Neural progenitor cell (in vitro differentiated cells): ENCODE measurements at regions not wholly inside any gene's neighbourhood (a gene's known extent, or its start where the extent isn't known, plus 50 kb on each side); places are given as distances from the start of the nearest gene placed in this dataset.

Experiments
- DNase-seq: peaks from one replicate; pipeline ENCODE4 v3.0.0-alpha.2; 2016; ENCODE audit warnings: low spot score
- H2AFZ ChIP-seq: fragments of 200-600 bp; sonication (generic); replicated peaks from 2 replicates; pipeline ENCODE4 v1.6.1; 2016; ENCODE audit warnings: antibody characterized with exemption
- H3F3A ChIP-seq: fragments of 200-600 bp; sonication (generic); 2 replicates; pipeline ENCODE4 v1.6.1; 2016; ENCODE audit warnings: antibody characterized with exemption, low read depth
- H3K27ac ChIP-seq: fragments of 200-600 bp; sonication (generic); 2 replicates; pipeline ENCODE4 v1.5.1; 2016; ENCODE audit warnings: mild to moderate bottlenecking
- H3K27me3 ChIP-seq: fragments of 200-600 bp; sonication (generic); 2 replicates; pipeline ENCODE4 v1.6.1; 2016; ENCODE audit warnings: mild to moderate bottlenecking, moderate library complexity
- H3K36me3 ChIP-seq: fragments of 200-600 bp; sonication (generic); 2 replicates; pipeline ENCODE4 v1.5.1; 2016
- H3K4me1 ChIP-seq: fragments of 200-600 bp; sonication (generic); 2 replicates; pipeline ENCODE4 v1.6.1; 2016; ENCODE audit warnings: mixed run types
- H3K4me2 ChIP-seq: fragments of 200-600 bp; sonication (generic); 2 replicates; pipeline ENCODE4 v1.6.1; 2016
- H3K4me3 ChIP-seq: fragments of 200-600 bp; sonication (generic); 2 replicates; pipeline ENCODE4 v1.5.1; 2016
- H3K79me2 ChIP-seq: fragments of 200-600 bp; sonication (generic); 2 replicates; pipeline ENCODE4 v1.6.1; 2016; ENCODE audit warnings: low read depth
- H3K9ac ChIP-seq: fragments of 200-600 bp; sonication (generic); 2 replicates; pipeline ENCODE4 v1.6.1; 2016
- H3K9me3 ChIP-seq: fragments of 200-600 bp; sonication (generic); 2 replicates; pipeline ENCODE4 v1.5.1; 2016; ENCODE audit warnings: low read depth
- H4K20me1 ChIP-seq: fragments of 200-600 bp; sonication (generic); 2 replicates; pipeline ENCODE4 v1.6.1; 2016; ENCODE audit warnings: low read depth
- H3K27ac Mint-ChIP-seq: 3 replicates; pipeline ENCODE4 v1.8.0; 2021; ENCODE audit warnings: mixed read lengths
- H3K27me3 Mint-ChIP-seq: 2 replicates; pipeline ENCODE4 v1.8.0; 2022; ENCODE audit warnings: low read depth, mild to moderate bottlenecking, inconsistent platforms, moderate library complexity, mixed read lengths; ENCODE audit not compliant: insufficient read depth
- H3K36me3 Mint-ChIP-seq: 3 replicates; pipeline ENCODE4 v1.8.0; 2021; ENCODE audit warnings: mixed read lengths
- H3K4me1 Mint-ChIP-seq: 3 replicates; pipeline ENCODE4 v1.8.0; 2021; ENCODE audit warnings: mixed read lengths
- H3K4me3 Mint-ChIP-seq: 3 replicates; pipeline ENCODE4 v1.8.0; 2021; ENCODE audit warnings: mild to moderate bottlenecking, moderate library complexity, mixed read lengths
- H3K9me3 Mint-ChIP-seq: 3 replicates; pipeline ENCODE4 v1.8.0; 2020; ENCODE audit warnings: mixed read lengths
- EZH2 ChIP-seq: fragments of 200-600 bp; sonication (generic); IDR thresholded peaks from 2 replicates; pipeline ENCODE4 v1.6.1; 2017; ENCODE audit warnings: antibody characterized with exemption, mild to moderate bottlenecking, moderate library complexity
- EZH2phosphoT487 ChIP-seq: fragments of 200-600 bp; sonication (generic); IDR thresholded peaks from 2 replicates; pipeline ENCODE4 v1.6.1; 2017; ENCODE audit warnings: antibody characterized with exemption
- TF ChIP-seq, protein P1 (sequence below): fragments of 200-600 bp; sonication (generic); IDR thresholded peaks from 2 replicates; pipeline ENCODE4 v1.5.1; 2017; ENCODE audit warnings: antibody characterized with exemption, mild to moderate bottlenecking

DNA sequence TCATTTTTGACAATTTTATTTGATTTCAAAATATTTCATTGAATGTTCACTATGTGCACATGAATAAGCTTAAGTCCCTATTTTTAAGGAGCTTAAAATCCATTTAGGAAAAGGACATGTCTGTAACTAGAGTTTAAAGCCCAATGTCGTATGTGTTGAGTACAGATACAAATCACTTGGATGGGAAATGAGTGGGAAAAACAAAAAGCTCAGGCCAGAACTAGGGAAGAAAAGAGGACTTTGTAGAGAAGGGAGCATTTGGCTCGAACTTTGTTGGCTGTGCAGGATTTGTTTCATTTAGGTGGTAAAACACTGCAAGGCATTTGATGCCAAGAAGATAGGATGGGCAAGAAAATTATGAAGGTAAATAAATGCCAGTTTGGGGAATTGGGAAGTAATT is 653.1 kb upstream of the KCNMB2 start:
- Mint-ChIP-seq H3K4me3 (no peak overlapping the region), H3K9me3 (no peaks in the 10 kb centered on the region), H3K36me3 (no peaks in the 10 kb centered on the region), H3K27me3 (no peaks in the 10 kb centered on the region), H3K4me1 (peaks cover 2% of the 10 kb centered on the region), H3K27ac (no peak overlapping the region)
- H3K79me2 ChIP-seq: no peaks in the 10 kb centered on the region
- H3K4me3 ChIP-seq: no peak overlapping the region
- no peak overlapping the region for H3K9ac ChIP-seq
- H3K27me3 ChIP-seq: no peaks in the 10 kb centered on the region
- no peaks in the 10 kb centered on the region for H3K4me1 ChIP-seq
- H3K36me3 ChIP-seq: no peaks in the 10 kb centered on the region
- DNase-seq: no peak
- H2AFZ ChIP-seq: no peak overlapping the region
- H4K20me1 ChIP-seq: no peaks in the 10 kb centered on the region
- no peak for TF ChIP-seq EZH2phosphoT487
- TF ChIP-seq EZH2: no peak
- TF ChIP-seq, protein P1, sequence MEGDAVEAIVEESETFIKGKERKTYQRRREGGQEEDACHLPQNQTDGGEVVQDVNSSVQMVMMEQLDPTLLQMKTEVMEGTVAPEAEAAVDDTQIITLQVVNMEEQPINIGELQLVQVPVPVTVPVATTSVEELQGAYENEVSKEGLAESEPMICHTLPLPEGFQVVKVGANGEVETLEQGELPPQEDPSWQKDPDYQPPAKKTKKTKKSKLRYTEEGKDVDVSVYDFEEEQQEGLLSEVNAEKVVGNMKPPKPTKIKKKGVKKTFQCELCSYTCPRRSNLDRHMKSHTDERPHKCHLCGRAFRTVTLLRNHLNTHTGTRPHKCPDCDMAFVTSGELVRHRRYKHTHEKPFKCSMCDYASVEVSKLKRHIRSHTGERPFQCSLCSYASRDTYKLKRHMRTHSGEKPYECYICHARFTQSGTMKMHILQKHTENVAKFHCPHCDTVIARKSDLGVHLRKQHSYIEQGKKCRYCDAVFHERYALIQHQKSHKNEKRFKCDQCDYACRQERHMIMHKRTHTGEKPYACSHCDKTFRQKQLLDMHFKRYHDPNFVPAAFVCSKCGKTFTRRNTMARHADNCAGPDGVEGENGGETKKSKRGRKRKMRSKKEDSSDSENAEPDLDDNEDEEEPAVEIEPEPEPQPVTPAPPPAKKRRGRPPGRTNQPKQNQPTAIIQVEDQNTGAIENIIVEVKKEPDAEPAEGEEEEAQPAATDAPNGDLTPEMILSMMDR: no peak
- no peak overlapping the region for H3K4me2 ChIP-seq
- H3K9me3 ChIP-seq: no peaks in the 10 kb centered on the region
- H3K27ac ChIP-seq: no peak overlapping the region
- no peaks in the 10 kb centered on the region for H3F3A ChIP-seq

DNA sequence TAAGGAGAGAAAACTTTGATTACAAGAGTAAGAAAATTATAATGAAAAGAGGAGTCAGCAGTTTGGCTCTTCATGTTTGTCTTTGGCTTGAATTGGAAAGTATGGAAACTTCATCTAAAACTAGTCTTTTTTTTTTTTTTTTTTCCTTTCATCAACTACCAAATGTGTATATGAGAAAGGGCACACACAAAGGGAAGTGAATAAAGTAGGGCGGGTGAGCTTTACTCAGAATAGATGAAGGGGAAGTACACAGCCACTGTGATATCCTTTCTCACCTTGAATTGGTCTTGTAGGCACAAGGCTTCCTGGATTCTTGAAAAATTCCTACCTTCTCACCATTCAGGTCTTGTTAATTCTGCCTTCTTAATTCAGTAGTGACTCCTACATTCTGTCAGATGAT is 652.3 kb upstream of the KCNMB2 start:
- H3K27ac Mint-ChIP-seq: no peak overlapping the region
- H3K27me3 ChIP-seq: no peaks in the 10 kb centered on the region
- H3K4me3 Mint-ChIP-seq: no peak overlapping the region
- no peak overlapping the region for H2AFZ ChIP-seq
- H3K9me3 Mint-ChIP-seq: no peaks in the 10 kb centered on the region
- H4K20me1 ChIP-seq: no peaks in the 10 kb centered on the region
- H3F3A ChIP-seq: no peaks in the 10 kb centered on the region
- H3K27me3 Mint-ChIP-seq: no peaks in the 10 kb centered on the region
- H3K79me2 ChIP-seq: no peaks in the 10 kb centered on the region
- H3K4me3 ChIP-seq: no peak overlapping the region
- H3K36me3 Mint-ChIP-seq: no peaks in the 10 kb centered on the region
- no peak overlapping the region for H3K4me2 ChIP-seq
- no peak for DNase-seq
- no peak overlapping the region for H3K27ac ChIP-seq
- H3K4me1 ChIP-seq: no peaks in the 10 kb centered on the region
- no peaks in the 10 kb centered on the region for H3K9me3 ChIP-seq
- no peaks in the 10 kb centered on the region for H3K36me3 ChIP-seq
- no peak overlapping the region for H3K9ac ChIP-seq
- TF ChIP-seq EZH2phosphoT487 (no peak), EZH2 (no peak)
- TF ChIP-seq, protein P1: no peak
- H3K4me1 Mint-ChIP-seq: no peaks in the 10 kb centered on the region

DNA sequence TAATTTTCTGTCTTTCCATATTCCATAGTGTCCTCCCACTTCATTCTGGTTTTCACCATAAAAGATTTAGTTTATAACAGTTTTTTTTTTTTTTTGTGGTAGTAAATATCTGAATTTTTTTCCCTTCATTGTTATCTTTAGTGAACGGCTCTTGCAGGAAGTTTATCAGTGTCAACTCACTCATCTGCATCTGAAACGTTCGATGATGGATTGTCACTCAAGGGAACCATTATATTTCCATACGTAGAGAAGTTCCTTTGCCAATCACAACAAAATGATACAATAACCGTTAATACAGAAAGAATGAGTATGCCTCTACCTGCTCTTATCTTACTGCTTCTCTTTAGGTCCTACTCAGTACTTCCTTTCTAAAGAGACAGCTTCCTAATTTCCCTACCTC is 651.2 kb upstream of the KCNMB2 start:
- Histone ChIP-seq H3K4me1 (no peaks in the 10 kb centered on the region), H3K4me2 (no peak overlapping the region), H3K36me3 (no peaks in the 10 kb centered on the region), H3K9ac (no peak overlapping the region), H3K79me2 (no peaks in the 10 kb centered on the region), H3K27ac (no peak overlapping the region), H3F3A (no peaks in the 10 kb centered on the region), H3K4me3 (no peak overlapping the region), H4K20me1 (no peaks in the 10 kb centered on the region), H2AFZ (no peak overlapping the region), H3K9me3 (no peaks in the 10 kb centered on the region), H3K27me3 (no peaks in the 10 kb centered on the region)
- peaks cover 9% of the 10 kb centered on the region for H3K9me3 Mint-ChIP-seq
- TF ChIP-seq EZH2 (no peak), EZH2phosphoT487 (no peak)
- TF ChIP-seq, protein P1: no peak
- H3K4me1 Mint-ChIP-seq: no peaks in the 10 kb centered on the region
- no peaks in the 10 kb centered on the region for H3K27me3 Mint-ChIP-seq
- H3K36me3 Mint-ChIP-seq: no peaks in the 10 kb centered on the region
- H3K4me3 Mint-ChIP-seq: no peak overlapping the region
- no peak for DNase-seq
- H3K27ac Mint-ChIP-seq: no peak overlapping the region

DNA sequence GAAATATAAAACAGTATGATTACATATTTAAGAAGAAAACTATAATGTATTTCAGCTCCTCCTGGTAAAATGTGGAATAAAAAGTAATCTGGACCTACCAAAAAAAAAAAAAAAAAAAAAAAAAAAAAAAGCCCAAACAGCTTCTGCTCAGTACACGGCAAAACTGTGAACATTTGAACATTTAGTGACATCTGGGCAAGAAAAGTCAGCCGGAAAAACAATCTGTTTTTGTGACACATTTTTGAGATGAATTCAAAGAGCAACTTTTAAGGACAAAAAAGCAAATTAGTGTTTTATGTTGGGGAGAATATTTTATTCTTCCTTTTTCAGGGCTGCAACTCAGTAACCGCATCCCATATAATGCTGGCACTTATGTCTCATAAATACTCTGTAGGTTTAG is 649.7 kb upstream of the KCNMB2 start:
- no peaks in the 10 kb centered on the region for H3K36me3 ChIP-seq
- H3K4me3 Mint-ChIP-seq: no peak overlapping the region
- H3K4me1 Mint-ChIP-seq: peaks cover 4% of the 10 kb centered on the region
- H3K27ac ChIP-seq: no peak overlapping the region
- no peaks in the 10 kb centered on the region for H3K79me2 ChIP-seq
- H4K20me1 ChIP-seq: no peaks in the 10 kb centered on the region
- no peak overlapping the region for H3K27ac Mint-ChIP-seq
- H3K27me3 ChIP-seq: no peaks in the 10 kb centered on the region
- H3K9me3 ChIP-seq: no peaks in the 10 kb centered on the region
- peaks cover 6% of the 10 kb centered on the region for H3F3A ChIP-seq
- TF ChIP-seq, protein P1: no peak
- TF ChIP-seq EZH2phosphoT487: no peak
- no peak for TF ChIP-seq EZH2
- H3K27me3 Mint-ChIP-seq: no peaks in the 10 kb centered on the region
- no peak overlapping the region for H3K4me3 ChIP-seq
- H2AFZ ChIP-seq: no peak overlapping the region
- no peaks in the 10 kb centered on the region for H3K36me3 Mint-ChIP-seq
- no peak overlapping the region for H3K9ac ChIP-seq
- no peak for DNase-seq
- H3K9me3 Mint-ChIP-seq: peaks cover 12% of the 10 kb centered on the region
- H3K4me2 ChIP-seq: no peak overlapping the region
- peaks cover 6% of the 10 kb centered on the region for H3K4me1 ChIP-seq
